ENCODE measurements at regions not wholly inside any gene's neighbourhood (a gene's known extent, or its start where the extent isn't known, plus 50 kb on each side); places are given as distances from the start of the nearest gene placed in this dataset.
"Not testable (repeated sequence)": the region's sequence is repeated elsewhere in the genome, so short reads cannot be mapped to it uniquely, and the experiment has no call there.

DNA sequence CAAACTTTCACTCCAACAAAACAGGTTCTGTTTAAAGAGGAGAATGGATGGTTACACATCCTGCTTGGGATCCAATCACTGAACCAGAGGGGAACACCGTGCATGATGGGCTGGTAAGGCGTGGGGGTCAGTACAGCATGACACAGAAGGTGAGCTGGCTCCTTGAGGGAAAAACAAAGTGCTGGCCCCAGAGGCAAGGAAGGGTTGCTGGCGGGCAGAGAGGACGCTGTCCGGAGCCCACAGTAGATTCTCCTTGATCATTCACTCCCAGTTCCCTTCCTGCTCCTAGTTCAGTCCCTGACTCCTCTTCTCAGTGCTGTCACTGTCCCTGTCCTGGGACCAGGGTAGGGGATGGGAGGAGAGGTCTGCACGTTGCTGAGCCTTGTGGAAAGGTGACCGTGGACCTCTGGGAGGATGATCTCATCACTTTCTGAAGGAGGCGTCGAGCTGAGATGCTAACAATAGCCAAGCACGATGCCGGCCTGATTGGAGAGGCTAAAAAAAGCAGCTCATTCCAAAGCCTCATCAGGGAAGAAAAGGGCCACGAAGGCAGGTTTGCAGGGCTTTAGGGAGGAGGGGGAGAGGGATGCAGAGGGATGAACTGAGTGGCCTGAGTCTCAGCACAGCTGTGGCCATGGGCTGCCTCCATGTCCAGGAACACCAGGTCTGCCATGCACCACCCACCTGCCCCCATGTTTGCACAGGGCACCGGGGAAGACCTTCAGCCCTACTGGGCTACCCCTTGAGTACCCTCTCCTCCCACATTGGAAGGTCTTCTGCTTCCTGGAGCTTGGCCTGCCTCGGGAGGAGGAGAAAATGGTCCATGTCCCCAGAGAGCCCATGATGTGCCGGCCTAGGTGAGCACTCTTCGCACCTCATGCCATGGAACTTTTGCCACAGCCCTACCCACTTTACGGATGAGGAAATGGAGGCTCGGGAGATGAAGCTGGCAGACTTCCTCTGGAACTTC, 72.7 kb upstream of the RTL6 start:
- no peak overlapping the region for H3K4me3 ChIP-seq (ENCODE audit: low read length)
- TF ChIP-seq, protein P1, sequence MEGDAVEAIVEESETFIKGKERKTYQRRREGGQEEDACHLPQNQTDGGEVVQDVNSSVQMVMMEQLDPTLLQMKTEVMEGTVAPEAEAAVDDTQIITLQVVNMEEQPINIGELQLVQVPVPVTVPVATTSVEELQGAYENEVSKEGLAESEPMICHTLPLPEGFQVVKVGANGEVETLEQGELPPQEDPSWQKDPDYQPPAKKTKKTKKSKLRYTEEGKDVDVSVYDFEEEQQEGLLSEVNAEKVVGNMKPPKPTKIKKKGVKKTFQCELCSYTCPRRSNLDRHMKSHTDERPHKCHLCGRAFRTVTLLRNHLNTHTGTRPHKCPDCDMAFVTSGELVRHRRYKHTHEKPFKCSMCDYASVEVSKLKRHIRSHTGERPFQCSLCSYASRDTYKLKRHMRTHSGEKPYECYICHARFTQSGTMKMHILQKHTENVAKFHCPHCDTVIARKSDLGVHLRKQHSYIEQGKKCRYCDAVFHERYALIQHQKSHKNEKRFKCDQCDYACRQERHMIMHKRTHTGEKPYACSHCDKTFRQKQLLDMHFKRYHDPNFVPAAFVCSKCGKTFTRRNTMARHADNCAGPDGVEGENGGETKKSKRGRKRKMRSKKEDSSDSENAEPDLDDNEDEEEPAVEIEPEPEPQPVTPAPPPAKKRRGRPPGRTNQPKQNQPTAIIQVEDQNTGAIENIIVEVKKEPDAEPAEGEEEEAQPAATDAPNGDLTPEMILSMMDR (conservative IDR thresholded peaks at IDR 0.05; ENCODE audit: low read depth, low read length), result no peak
- DNase-seq (ENCODE audit: low read depth), result no peak

DNA sequence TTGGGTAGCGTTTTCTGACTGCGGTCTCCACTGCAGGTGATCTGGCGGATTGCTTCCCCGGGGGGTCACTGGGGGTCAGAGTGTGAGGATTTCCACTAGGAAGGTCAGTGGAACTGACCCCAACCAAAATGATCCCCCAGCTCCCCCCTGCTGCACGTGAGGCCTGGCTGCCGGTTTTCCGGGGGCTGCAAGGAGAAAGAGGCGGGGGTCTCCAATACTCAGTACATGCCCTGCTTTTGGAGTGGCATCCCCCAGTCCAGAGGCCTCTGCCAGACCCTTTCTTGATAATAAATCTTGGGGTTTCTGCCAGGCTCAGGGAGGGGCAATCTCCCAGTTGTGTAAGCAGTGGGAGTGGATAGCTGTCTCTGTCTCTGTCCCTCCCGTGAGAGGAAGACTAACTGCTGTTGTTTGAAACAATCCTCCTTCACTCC, 71.5 kb upstream of the RTL6 start:
- no peak for DNase-seq (ENCODE audit: low read depth)
- TF ChIP-seq, protein P1 (conservative IDR thresholded peaks at IDR 0.05; ENCODE audit: low read depth, low read length), result no peak
- no peak overlapping the region for H3K4me3 ChIP-seq (ENCODE audit: low read length)

DNA sequence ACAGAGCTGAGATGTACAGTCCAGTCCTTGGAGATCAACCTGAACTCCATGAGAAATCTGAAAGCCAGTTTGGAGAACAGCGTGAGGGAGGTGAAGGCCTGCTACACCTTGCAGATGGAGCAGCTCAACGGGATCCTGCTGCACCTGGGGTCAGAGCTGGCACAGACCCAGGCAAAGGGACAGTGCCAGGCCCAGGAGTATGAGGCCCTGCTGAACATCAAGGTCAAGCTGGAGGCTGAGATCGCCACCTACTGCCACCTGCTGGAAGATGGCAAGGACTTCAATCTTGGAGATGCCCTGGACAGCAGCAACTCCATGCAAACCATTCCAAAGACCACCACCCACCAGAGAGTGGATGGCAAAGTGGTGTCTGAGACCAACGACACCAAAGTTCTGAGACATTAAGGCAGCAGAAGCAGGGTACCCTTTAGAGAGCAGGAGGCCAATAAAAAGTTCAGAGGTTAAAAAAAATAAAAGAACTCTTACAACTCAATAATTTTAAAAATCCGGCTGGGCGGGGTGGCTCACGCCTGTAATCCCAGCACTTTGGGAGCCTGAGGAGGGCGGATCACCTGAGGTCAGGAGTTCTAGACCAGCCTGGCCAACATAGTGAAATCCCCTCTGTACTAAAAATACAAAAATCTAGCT, 69.9 kb upstream of the RTL6 start:
- DNase-seq (ENCODE audit: low read depth), result no peak
- H3K4me3 ChIP-seq (ENCODE audit: low read length), result no peak overlapping the region
- TF ChIP-seq, protein P1 (conservative IDR thresholded peaks at IDR 0.05; ENCODE audit: low read depth, low read length), result peak; percentile 62

DNA sequence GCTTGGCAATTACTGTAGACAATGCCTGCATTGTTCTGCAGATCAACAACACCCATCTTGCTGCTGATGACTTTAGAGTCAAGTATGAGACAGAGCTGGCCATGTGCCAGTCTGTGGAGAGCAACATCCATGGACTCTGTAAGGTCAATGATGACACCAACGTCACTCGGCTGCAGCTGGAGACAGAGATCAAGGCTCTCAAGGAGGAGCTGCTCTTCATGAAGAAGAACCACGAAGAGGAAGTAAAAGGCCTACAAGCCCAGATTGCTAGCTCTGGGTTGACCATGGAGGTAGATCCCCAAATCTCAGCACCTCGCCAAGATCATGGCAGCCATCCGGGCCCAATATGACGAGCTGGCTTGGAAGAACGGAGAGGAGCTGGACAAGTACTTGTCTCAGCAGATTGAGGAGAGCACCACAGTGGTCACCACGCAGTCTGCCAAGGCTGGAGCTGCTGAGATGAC, 69.4 kb upstream of the RTL6 start:
- not testable (repeated sequence) for H3K4me3 ChIP-seq (ENCODE audit: low read length); DNase-seq (ENCODE audit: low read depth)

DNA sequence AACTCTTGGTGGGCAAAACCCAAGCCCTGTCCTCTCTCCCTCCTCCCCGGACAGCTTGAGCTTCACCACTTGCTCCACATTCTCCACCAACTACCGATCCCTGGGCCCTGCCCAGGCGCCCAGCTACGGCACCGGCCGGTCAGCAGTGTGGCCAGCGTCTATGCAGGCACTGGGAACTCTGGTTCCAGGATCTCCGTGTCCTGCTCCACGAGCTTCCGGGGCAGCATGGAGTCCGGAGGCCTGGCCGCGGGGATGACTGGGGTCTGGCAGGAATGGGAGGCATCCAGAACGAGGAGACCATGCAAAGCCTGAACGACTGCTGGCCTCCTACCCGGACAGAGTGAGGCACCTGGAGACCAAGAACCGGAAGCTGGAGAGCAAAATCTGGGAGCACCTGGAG, 68.9 kb upstream of the RTL6 start:
- DNase-seq (ENCODE audit: low read depth), result no peak
- no peak overlapping the region for H3K4me3 ChIP-seq (ENCODE audit: low read length)
- TF ChIP-seq, protein P1 (conservative IDR thresholded peaks at IDR 0.05; ENCODE audit: low read depth, low read length), result no peak

DNA sequence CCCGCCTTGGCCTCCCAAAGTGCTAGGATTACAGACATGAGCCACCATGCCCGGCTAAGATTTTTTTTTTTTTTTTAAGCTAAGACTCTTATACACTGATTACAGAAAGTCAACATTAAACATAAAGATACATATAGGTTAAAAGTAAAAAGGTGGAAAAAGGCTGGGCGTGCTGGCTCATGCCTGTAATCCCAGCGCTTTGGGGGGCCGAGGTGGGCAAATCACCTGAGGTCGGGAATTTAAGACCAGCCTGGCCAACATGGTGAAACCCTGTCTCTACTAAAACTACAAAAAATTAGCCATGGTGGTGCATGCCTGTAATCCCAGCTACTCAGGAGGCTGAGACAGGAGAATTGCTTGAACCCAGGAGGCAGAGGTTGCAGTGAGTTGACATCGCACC, 64.6 kb upstream of the RTL6 start:
- DNase-seq (ENCODE audit: low read depth), result not testable (repeated sequence)

DNA sequence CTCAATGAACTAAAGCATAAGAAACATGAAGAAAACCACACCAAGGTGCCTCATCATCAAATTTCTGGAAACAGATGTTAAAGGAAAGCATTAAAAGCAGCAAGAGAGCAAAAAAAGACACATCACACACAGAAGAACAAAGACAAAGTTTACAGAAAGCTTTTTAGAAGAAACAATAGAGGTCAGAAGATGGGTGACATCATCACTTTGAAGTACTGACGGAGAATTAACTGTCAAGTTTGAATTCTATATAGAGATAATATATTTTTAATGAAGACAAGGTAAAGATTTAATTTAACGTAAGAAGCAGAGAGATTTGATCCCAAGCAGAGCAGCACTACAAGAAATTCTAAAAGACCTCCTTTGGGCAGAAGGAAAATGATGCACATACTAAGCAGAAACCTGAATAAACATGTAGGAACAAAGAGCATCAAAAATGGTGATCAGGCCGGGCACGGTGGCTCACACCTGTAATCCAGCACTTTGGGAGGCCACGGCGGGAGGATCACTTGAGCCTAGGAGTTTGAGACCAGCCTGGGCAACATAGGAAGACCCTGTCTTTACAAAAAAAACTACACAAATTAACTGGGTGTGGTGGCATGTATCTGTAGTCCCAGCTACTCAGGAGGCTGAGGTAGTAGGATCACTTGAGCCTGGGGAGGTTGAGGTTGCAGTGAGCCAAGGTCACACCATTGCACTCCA, 63.3 kb upstream of the RTL6 start:
- no peak overlapping the region for H3K4me3 ChIP-seq (ENCODE audit: low read length)
- no peak for DNase-seq (ENCODE audit: low read depth)
- TF ChIP-seq, protein P1 (conservative IDR thresholded peaks at IDR 0.05; ENCODE audit: low read depth, low read length), result no peak

More for the DNA sequence above, 64.6 kb upstream of the RTL6 start:
- H3K4me3 ChIP-seq (ENCODE audit: low read length), result not testable (repeated sequence)

DNA sequence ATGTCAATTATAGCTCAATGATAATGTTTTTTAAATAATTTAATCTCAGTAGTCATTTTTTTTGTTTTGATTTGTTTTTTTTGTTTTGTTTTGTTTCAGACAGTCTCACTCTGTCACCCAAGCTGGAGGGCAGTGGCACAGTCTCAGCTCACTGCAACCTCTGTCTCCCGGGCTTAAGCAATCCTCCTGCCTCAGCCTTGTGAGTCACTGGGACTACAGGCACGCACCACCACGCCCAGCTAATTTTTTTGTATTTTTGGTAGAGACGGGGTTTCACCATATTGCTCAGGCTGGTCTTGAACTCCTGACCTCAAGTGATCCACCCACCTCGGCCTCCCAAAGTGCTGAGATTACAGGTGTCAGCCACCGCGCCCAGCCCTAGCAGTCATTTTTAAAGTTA, 60.6 kb upstream of the RTL6 start:
- not testable (repeated sequence) for DNase-seq (ENCODE audit: low read depth); H3K4me3 ChIP-seq (ENCODE audit: low read length)

DNA sequence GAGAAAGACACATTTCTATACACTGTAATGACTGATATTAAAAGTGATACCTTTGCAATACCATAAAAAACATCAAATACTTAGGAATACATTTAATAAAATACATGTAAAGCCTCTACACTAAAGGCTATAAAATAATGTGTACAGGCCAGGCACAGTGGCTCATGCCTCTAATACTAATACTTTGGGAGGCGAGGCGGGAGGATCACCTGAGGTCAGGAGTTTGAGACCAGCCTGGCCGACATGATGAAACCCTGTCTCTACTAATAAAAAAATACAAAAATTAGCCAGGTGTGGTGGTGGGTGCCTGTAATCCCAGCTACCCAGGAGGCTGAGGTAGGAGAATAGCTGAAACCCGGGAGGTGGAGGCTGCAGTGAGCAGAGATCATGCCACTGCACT, 59.8 kb upstream of the RTL6 start:
- not testable (repeated sequence) for H3K4me3 ChIP-seq (ENCODE audit: low read length); DNase-seq (ENCODE audit: low read depth)
